Trophoblast cell (in vitro differentiated cells and primary cell): ENCODE measurements at regions not wholly inside any gene's neighbourhood (a gene's known extent, or its start where the extent isn't known, plus 50 kb on each side); places are given as distances from the start of the nearest gene placed in this dataset.

ENCODE experiments used
- DNase-seq, 2 donors: peaks; one replicate each; pipeline ENCODE4 v3.0.0-alpha.2; 2016
- H2AFZ ChIP-seq: 2 replicates; pipeline ENCODE4 v1.6.1; 2013; ENCODE audit warnings: low read length, moderate library complexity, mild to moderate bottlenecking; ENCODE audit not compliant: insufficient read depth, poor library complexity
- H2AK5ac ChIP-seq: 2 replicates; pipeline ENCODE4 v1.6.1; 2013; ENCODE audit warnings: mild to moderate bottlenecking, low read length
- H2BK120ac ChIP-seq: 2 replicates; pipeline ENCODE4 v1.6.1; 2013; ENCODE audit warnings: low read length, mild to moderate bottlenecking, moderate library complexity; ENCODE audit not compliant: insufficient read depth, poor library complexity
- H2BK12ac ChIP-seq: 2 replicates; pipeline ENCODE4 v1.6.1; 2013; ENCODE audit warnings: mild to moderate bottlenecking, low read length, moderate library complexity
- H2BK5ac ChIP-seq: 2 replicates; pipeline ENCODE4 v1.6.1; 2013; ENCODE audit warnings: low read length, low read depth, moderate library complexity, mild to moderate bottlenecking; ENCODE audit not compliant: poor library complexity
- H3K14ac ChIP-seq: 2 replicates; pipeline ENCODE4 v1.6.1; 2013; ENCODE audit warnings: mild to moderate bottlenecking, low read length
- H3K18ac ChIP-seq: 2 replicates; pipeline ENCODE4 v1.6.1; 2013; ENCODE audit warnings: mild to moderate bottlenecking, low read length
- H3K23ac ChIP-seq: 2 replicates; pipeline ENCODE4 v1.6.1; 2013; ENCODE audit warnings: low read length
- H3K27ac ChIP-seq: 2 replicates; pipeline ENCODE4 v1.5.1; 2013; ENCODE audit warnings: low read depth, mild to moderate bottlenecking, inconsistent platforms, low read length, moderate library complexity
- H3K27me3 ChIP-seq: 2 replicates; pipeline ENCODE4 v1.6.1; 2013; ENCODE audit warnings: inconsistent platforms, mild to moderate bottlenecking, low read length, moderate library complexity; ENCODE audit not compliant: insufficient read depth
- H3K36me3 ChIP-seq, 2 experiments: 1 replicate in 1 of 2; 2 replicates in 1 of 2; pipeline ENCODE4 v1.6.1; 2013; ENCODE audit warnings: low read length in 2 of 2, mild to moderate bottlenecking in 2 of 2, moderate library complexity in 1 of 2; ENCODE audit not compliant: insufficient read depth in 2 of 2, control insufficient read depth in 1 of 2
- H3K4ac ChIP-seq: 2 replicates; pipeline ENCODE4 v1.6.1; 2013; ENCODE audit warnings: low read depth, mild to moderate bottlenecking, low read length, moderate library complexity
- H3K4me1 ChIP-seq, 2 experiments: 1 replicate in 1 of 2; 2 replicates in 1 of 2; pipeline ENCODE4 v1.6.1; 2013; ENCODE audit warnings: low read length in 2 of 2, mild to moderate bottlenecking in 2 of 2, moderate library complexity in 1 of 2; ENCODE audit not compliant: insufficient read depth in 2 of 2, control insufficient read depth in 1 of 2
- H3K4me2 ChIP-seq: 2 replicates; pipeline ENCODE4 v1.6.1; 2013; ENCODE audit warnings: inconsistent platforms, mild to moderate bottlenecking, low read length, moderate library complexity
- H3K4me3 ChIP-seq: 2 replicates; pipeline ENCODE4 v1.5.1; 2013; ENCODE audit warnings: mild to moderate bottlenecking, low read depth, low read length, inconsistent platforms
- H3K79me1 ChIP-seq: one replicate; pipeline ENCODE4 v1.6.1; 2013; ENCODE audit warnings: low read length
- H3K79me2 ChIP-seq: 2 replicates; pipeline ENCODE4 v1.6.1; 2013; ENCODE audit warnings: low read length, mild to moderate bottlenecking; ENCODE audit not compliant: control insufficient read depth, insufficient read depth, poor library complexity
- H3K9ac ChIP-seq: 2 replicates; pipeline ENCODE4 v1.6.1; 2013; ENCODE audit warnings: mild to moderate bottlenecking, low read length
- H3K9me3 ChIP-seq: 2 replicates; pipeline ENCODE4 v1.6.1; 2013; ENCODE audit warnings: low read depth, mild to moderate bottlenecking, control low read depth, inconsistent platforms, low read length; ENCODE audit not compliant: insufficient read depth
- H4K12ac ChIP-seq: 2 replicates; pipeline ENCODE4 v1.6.1; 2013; ENCODE audit warnings: low read depth, mild to moderate bottlenecking, low read length, moderate library complexity
- H4K8ac ChIP-seq: 2 replicates; pipeline ENCODE4 v1.6.1; 2013; ENCODE audit warnings: low read depth, mild to moderate bottlenecking, low read length, moderate library complexity
- H4K91ac ChIP-seq: one replicate; pipeline ENCODE4 v1.6.1; 2013; ENCODE audit warnings: low read depth, mild to moderate bottlenecking, low read length, moderate library complexity
- WGBS: extraction: QIAGEN DNeasy Blood & Tissue Kit; methylation state at CpG from one replicate; pipeline ENCODE4 v1.1.7; 2013; ENCODE audit warnings: missing lambda C conversion rate; ENCODE audit not compliant: insufficient read length, insufficient coverage; ENCODE audit errors: extremely low coverage; 5-methylcytosine and 5-hydroxymethylcytosine counted together

- H4K12ac ChIP-seq: no peak overlapping the region
- no peak overlapping the region for H3K27ac ChIP-seq
- H4K8ac ChIP-seq: no peak overlapping the region
- no peak overlapping the region for H3K18ac ChIP-seq
- H3K4me2 ChIP-seq: no peak overlapping the region
- no peak overlapping the region for H3K4me3 ChIP-seq
- H2AK5ac ChIP-seq: no peak overlapping the region
- H2BK5ac ChIP-seq: no peak overlapping the region
- no peaks in the 10 kb centered on the region for H3K4me1 ChIP-seq
- H3K23ac ChIP-seq: no peak overlapping the region
- H3K27me3 ChIP-seq: no peaks in the 10 kb centered on the region
- no peak overlapping the region for H2AFZ ChIP-seq
- H3K9me3 ChIP-seq: no peaks in the 10 kb centered on the region
- no peak overlapping the region for H3K14ac ChIP-seq
- no peak for DNase-seq
- no peak overlapping the region for H3K4ac ChIP-seq
- no peak overlapping the region for H3K9ac ChIP-seq
- H3K79me2 ChIP-seq: no peaks in the 10 kb centered on the region
- no peak overlapping the region for H2BK120ac ChIP-seq
- WGBS: no CpG with 5 or more reads among the region's 1 CpG
- H3K36me3 ChIP-seq: no peaks in the 10 kb centered on the region
- no peak overlapping the region for H4K91ac ChIP-seq
- H2BK12ac ChIP-seq: no peak overlapping the region
- no peaks in the 10 kb centered on the region for H3K79me1 ChIP-seq
Observed at GRCh38 chr2:221911890-221912289, 339.8 kb upstream of the EPHA4 start.

GRCh38 chr2:221911321-221911720, 339.2 kb upstream of the EPHA4 start:
- Histone ChIP-seq H3K9me3 (no peaks in the 10 kb centered on the region), H3K4ac (no peak overlapping the region), H3K79me2 (no peaks in the 10 kb centered on the region), H3K4me3 (no peak overlapping the region), H3K27ac (no peak overlapping the region), H4K91ac (no peak overlapping the region), H3K4me2 (no peak overlapping the region), H3K27me3 (no peaks in the 10 kb centered on the region), H4K12ac (no peak overlapping the region), H4K8ac (no peak overlapping the region), H2BK120ac (no peak overlapping the region), H3K4me1 (no peaks in the 10 kb centered on the region), H3K14ac (no peak overlapping the region), H2BK12ac (no peak overlapping the region), H3K23ac (no peak overlapping the region), H2BK5ac (no peak overlapping the region), H2AFZ (no peak overlapping the region), H3K36me3 (no peaks in the 10 kb centered on the region), H3K9ac (no peak overlapping the region), H3K18ac (no peak overlapping the region), H2AK5ac (no peak overlapping the region), H3K79me1 (no peaks in the 10 kb centered on the region)
- no CpG with 5 or more reads among the region's 4 CpGs for WGBS
- no peak for DNase-seq

- DNase-seq: no peak
- Histone ChIP-seq H2BK120ac (no peak overlapping the region), H2BK5ac (no peak overlapping the region), H2BK12ac (no peak overlapping the region), H3K14ac (no peak overlapping the region), H2AFZ (no peak overlapping the region), H3K79me2 (no peaks in the 10 kb centered on the region), H4K12ac (no peak overlapping the region), H3K4ac (no peak overlapping the region), H3K27me3 (no peaks in the 10 kb centered on the region), H3K23ac (no peak overlapping the region), H4K8ac (no peak overlapping the region), H3K4me2 (no peak overlapping the region), H3K9me3 (peaks cover 1% of the 10 kb centered on the region), H3K36me3 (no peaks in the 10 kb centered on the region), H3K18ac (no peak overlapping the region), H3K4me3 (no peak overlapping the region), H3K9ac (no peak overlapping the region), H4K91ac (no peak overlapping the region), H3K79me1 (no peaks in the 10 kb centered on the region), H3K4me1 (no peaks in the 10 kb centered on the region), H3K27ac (no peak overlapping the region), H2AK5ac (no peak overlapping the region)
- no CpG with 5 or more reads among the region's 4 CpGs for WGBS
Observed at GRCh38 chr2:221908518-221908917, 336.4 kb upstream of the EPHA4 start.

GRCh38 chr2:221897718-221898117, 325.6 kb upstream of the EPHA4 start:
- Histone ChIP-seq H4K91ac (no peak overlapping the region), H3K18ac (no peak overlapping the region), H4K12ac (no peak overlapping the region), H3K27me3 (no peaks in the 10 kb centered on the region), H3K36me3 (no peaks in the 10 kb centered on the region), H3K9me3 (no peaks in the 10 kb centered on the region), H2AFZ (no peak overlapping the region), H3K79me1 (no peaks in the 10 kb centered on the region), H3K4me2 (no peak overlapping the region), H3K4ac (no peak overlapping the region), H3K14ac (no peak overlapping the region), H3K27ac (no peak overlapping the region), H3K4me3 (no peak overlapping the region), H3K9ac (no peak overlapping the region), H2AK5ac (no peak overlapping the region), H3K79me2 (no peaks in the 10 kb centered on the region), H3K23ac (no peak overlapping the region), H2BK120ac (no peak overlapping the region), H2BK12ac (no peak overlapping the region), H4K8ac (no peak overlapping the region), H2BK5ac (no peak overlapping the region), H3K4me1 (peaks cover 0 to 2% of the 10 kb centered on the region in 2 experiments)
- WGBS: no CpG with 5 or more reads among the region's 3 CpGs
- no peak for DNase-seq
